B cell (primary cell): ENCODE measurements at regions not wholly inside any gene's neighbourhood (a gene's known extent, or its start where the extent isn't known, plus 50 kb on each side); places are given as distances from the start of the nearest gene placed in this dataset.

Experiments
- CTCF ChIP-seq: fragments of 200-600 bp; IDR thresholded peaks from one replicate; pipeline ENCODE4 v1.8.0; 2022; ENCODE audit warnings: antibody characterized with exemption, mild to moderate bottlenecking
- EZH2 ChIP-seq: IDR thresholded peaks from 2 replicates; pipeline ENCODE4 v1.6.1; 2012; ENCODE audit warnings: borderline replicate concordance, low read depth, mild to moderate bottlenecking, moderate library complexity, low read length; ENCODE audit not compliant: insufficient read depth, poor library complexity, severe bottlenecking

DNA sequence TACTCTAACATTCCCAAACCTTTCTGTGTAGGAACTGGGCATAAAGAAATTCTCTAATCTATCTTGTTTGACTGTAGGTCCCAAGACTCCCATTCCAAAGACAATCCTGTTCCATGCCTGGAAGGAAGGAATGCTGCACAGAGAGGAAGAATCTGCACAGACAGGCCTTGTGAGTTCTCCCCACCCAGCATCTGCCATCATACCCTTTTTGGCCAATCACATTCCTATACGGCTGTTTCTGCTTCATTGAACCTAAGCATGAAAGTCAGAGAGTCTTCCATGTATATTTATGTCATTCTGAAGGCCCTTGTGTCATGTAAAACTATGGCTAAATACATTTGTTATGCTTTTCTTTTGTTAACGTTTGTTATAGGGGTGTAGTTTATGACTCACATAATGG is 667.7 kb upstream of the IGFBP7 start:
- TF ChIP-seq CTCF (no peak), EZH2 (no peak)
